GM12875 (cell line): ENCODE measurements at regions not wholly inside any gene's neighbourhood (a gene's known extent, or its start where the extent isn't known, plus 50 kb on each side); places are given as distances from the start of the nearest gene placed in this dataset.

Source experiments
- H3K4me3 ChIP-seq: one replicate; pipeline ENCODE4 v1.5.1; 2011; ENCODE audit warnings: low read depth, low read length, control low read depth
- CTCF ChIP-seq: IDR thresholded peaks from 2 replicates; pipeline ENCODE4 v1.5.1; 2011; ENCODE audit warnings: low read depth, mild to moderate bottlenecking, control low read depth, inconsistent platforms, low read length, moderate library complexity, borderline replicate concordance; ENCODE audit not compliant: insufficient read depth

GRCh38 chr14:38761033-38761432, 342.0 kb downstream of the SEC23A start:
- TF ChIP-seq CTCF, result no peak
- H3K4me3 ChIP-seq, result no peak overlapping the region

- TF ChIP-seq CTCF, result no peak
- H3K4me3 ChIP-seq, result no peak overlapping the region
Measured at GRCh38 chr14:38758661-38759060, 344.4 kb downstream of the SEC23A start.

- TF ChIP-seq CTCF, result no peak
- H3K4me3 ChIP-seq, result no peak overlapping the region
Measured at GRCh38 chr14:38755036-38755435, 348.0 kb downstream of the SEC23A start.

DNA sequence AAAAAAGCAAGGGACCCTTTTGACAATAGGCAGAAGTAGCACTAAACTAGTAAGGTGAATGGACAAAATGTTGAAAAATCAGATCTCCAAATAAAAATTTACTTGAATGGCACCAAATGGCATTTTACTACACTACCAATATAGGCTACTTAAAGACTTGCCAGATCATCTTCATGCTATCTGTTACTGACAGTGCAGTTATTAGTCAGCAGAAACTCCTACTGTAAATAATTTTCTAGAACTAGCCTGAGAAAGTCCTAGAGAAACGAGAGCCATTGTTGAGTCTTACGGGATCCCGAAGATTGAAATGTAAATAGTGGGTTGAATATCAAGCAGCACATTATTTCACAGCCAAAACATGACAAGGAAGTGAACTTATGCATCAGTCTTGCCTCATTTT, 350.3 kb downstream of the SEC23A start:
- no peak overlapping the region for H3K4me3 ChIP-seq
- TF ChIP-seq CTCF, result no peak

DNA sequence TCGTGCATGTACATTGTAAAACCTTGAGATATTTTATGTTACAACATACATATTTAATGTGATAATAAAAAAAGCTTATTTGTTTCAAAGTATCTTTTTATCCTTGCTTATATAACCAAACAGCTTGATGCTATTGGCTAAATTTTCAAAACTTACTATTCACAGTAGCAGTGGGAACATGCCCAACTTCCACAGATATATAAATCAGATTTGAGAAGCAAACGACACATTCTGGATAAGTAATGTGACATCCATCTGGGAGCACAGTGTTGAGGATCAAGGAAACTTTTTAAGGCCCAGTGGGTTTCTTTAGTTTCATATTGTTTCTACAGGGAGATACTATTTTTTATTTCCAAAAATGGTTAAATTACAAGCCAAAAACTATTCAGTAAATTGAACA, 350.7 kb downstream of the SEC23A start:
- no peak overlapping the region for H3K4me3 ChIP-seq
- TF ChIP-seq CTCF, result no peak

GRCh38 chr14:38751459-38751858, 351.6 kb downstream of the SEC23A start:
- H3K4me3 ChIP-seq, result no peak overlapping the region
- TF ChIP-seq CTCF, result no peak

- TF ChIP-seq CTCF, result no peak
Measured at GRCh38 chr14:38749936-38750335, 353.1 kb downstream of the SEC23A start.

More at GRCh38 chr14:38749936-38750335, 353.1 kb downstream of the SEC23A start:
- H3K4me3 ChIP-seq, result no peak overlapping the region
